ENCODE measurements at regions not wholly inside any gene's neighbourhood (a gene's known extent, or its start where the extent isn't known, plus 50 kb on each side); places are given as distances from the start of the nearest gene placed in this dataset.

DNA sequence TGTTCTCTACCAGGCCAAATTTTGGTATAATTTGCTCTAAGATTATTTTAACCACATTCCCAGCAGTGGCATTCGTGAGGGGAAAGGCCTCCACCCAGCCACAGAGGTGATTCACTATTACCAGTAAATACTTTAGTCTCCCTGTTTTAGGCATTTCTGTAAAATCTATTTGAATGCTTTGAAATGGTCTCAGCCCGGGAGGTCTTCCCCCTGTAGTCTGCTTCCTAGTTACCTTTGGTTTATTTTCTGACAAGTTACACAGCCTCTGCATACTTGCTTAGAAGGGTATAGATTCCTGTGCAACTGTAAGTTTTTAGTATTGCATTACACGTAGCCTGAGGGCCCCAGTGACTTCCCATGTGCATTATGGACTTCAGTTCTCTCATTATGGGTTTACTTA is 248.7 kb downstream of the C6orf118 start:
- intact Hi-C loops (cut with micrococcal nuclease): no loop called here

GRCh38 chr6:165059032-165059431 is 250.4 kb downstream of the C6orf118 start:
- Histone ChIP-seq H3K9me3 (replicated peaks) (no peaks in the 10 kb centered on the region), H3K36me3 (no peaks in the 10 kb centered on the region), H3K4me3 (no peak overlapping the region), H3K27me3 (ENCODE audit: low read depth) (no peaks in the 10 kb centered on the region), H3K4me1 (no peaks in the 10 kb centered on the region), H3K27ac (replicated peaks) (no peak overlapping the region)
- intact Hi-C loops (cut with micrococcal nuclease): no loop called here
- TF ChIP-seq, protein P1, sequence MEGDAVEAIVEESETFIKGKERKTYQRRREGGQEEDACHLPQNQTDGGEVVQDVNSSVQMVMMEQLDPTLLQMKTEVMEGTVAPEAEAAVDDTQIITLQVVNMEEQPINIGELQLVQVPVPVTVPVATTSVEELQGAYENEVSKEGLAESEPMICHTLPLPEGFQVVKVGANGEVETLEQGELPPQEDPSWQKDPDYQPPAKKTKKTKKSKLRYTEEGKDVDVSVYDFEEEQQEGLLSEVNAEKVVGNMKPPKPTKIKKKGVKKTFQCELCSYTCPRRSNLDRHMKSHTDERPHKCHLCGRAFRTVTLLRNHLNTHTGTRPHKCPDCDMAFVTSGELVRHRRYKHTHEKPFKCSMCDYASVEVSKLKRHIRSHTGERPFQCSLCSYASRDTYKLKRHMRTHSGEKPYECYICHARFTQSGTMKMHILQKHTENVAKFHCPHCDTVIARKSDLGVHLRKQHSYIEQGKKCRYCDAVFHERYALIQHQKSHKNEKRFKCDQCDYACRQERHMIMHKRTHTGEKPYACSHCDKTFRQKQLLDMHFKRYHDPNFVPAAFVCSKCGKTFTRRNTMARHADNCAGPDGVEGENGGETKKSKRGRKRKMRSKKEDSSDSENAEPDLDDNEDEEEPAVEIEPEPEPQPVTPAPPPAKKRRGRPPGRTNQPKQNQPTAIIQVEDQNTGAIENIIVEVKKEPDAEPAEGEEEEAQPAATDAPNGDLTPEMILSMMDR (IDR thresholded peaks at IDR 0.05; ENCODE audit: borderline replicate concordance): no peak
- DNase-seq: no peak

More for the DNA sequence above, 248.7 kb downstream of the C6orf118 start:
- Histone ChIP-seq H3K4me1 (no peaks in the 10 kb centered on the region), H3K36me3 (no peaks in the 10 kb centered on the region), H3K27ac (replicated peaks) (no peak overlapping the region), H3K4me3 (no peak overlapping the region), H3K27me3 (ENCODE audit: low read depth) (no peaks in the 10 kb centered on the region), H3K9me3 (replicated peaks) (no peaks in the 10 kb centered on the region)
- no peak for DNase-seq
- TF ChIP-seq, protein P1 (IDR thresholded peaks at IDR 0.05; ENCODE audit: borderline replicate concordance): no peak

GRCh38 chr6:165056292-165056691 is 253.1 kb downstream of the C6orf118 start:
- no peaks in the 10 kb centered on the region for H3K4me1 ChIP-seq
- H3K27ac ChIP-seq (replicated peaks): no peak overlapping the region
- no peak for DNase-seq
- H3K36me3 ChIP-seq: no peaks in the 10 kb centered on the region
- H3K4me3 ChIP-seq: no peak overlapping the region
- TF ChIP-seq, protein P1 (IDR thresholded peaks at IDR 0.05; ENCODE audit: borderline replicate concordance): no peak
- no peaks in the 10 kb centered on the region for H3K9me3 ChIP-seq (replicated peaks)
- intact Hi-C loops (cut with micrococcal nuclease): no loop called here
- H3K27me3 ChIP-seq (ENCODE audit: low read depth): peaks cover 7% of the 10 kb centered on the region

DNA sequence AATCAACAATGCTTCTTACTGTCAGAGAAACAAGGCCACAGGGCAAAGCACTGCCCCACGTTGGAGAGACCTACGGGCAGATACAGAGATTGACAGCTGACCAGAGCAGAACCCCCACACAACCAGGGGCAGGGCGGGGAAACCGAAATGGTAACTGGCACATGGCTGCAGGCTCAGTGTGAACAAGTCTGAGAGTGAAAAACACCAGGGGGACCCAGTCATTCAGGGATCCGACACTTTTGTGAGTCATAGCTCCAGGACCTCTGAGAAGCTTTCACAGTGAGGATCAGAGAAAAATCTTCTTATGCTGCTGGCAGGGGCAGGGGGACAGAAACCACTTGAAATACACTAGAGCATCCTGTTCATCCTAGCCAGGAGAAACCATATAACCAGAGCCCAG is 254.2 kb downstream of the C6orf118 start:
- no peaks in the 10 kb centered on the region for H3K4me1 ChIP-seq
- H3K9me3 ChIP-seq (replicated peaks): no peaks in the 10 kb centered on the region
- TF ChIP-seq, protein P1 (IDR thresholded peaks at IDR 0.05; ENCODE audit: borderline replicate concordance): no peak
- no peak for DNase-seq
- H3K27me3 ChIP-seq (ENCODE audit: low read depth): peaks cover 11% of the 10 kb centered on the region
- no peak overlapping the region for H3K4me3 ChIP-seq
- H3K36me3 ChIP-seq: no peaks in the 10 kb centered on the region
- intact Hi-C loops (cut with micrococcal nuclease): no loop called here
- H3K27ac ChIP-seq (replicated peaks): no peak overlapping the region

GRCh38 chr6:165052561-165053480 is 256.6 kb downstream of the C6orf118 start:
- peaks cover 16% of the 10 kb centered on the region for H3K27me3 ChIP-seq (ENCODE audit: low read depth)
- DNase-seq: no peak
- H3K4me3 ChIP-seq: no peak overlapping the region
- H3K4me1 ChIP-seq: no peaks in the 10 kb centered on the region
- intact Hi-C loops (cut with micrococcal nuclease): no loop called here
- H3K9me3 ChIP-seq (replicated peaks): peaks cover 10% of the 10 kb centered on the region
- TF ChIP-seq, protein P1 (IDR thresholded peaks at IDR 0.05; ENCODE audit: borderline replicate concordance): no peak
- H3K36me3 ChIP-seq: no peaks in the 10 kb centered on the region
- H3K27ac ChIP-seq (replicated peaks): no peak overlapping the region

Data from left ventricle myocardium inferior (tissue), 1 donor.